ENCODE measurements at regions not wholly inside any gene's neighbourhood (a gene's known extent, or its start where the extent isn't known, plus 50 kb on each side); places are given as distances from the start of the nearest gene placed in this dataset.

DNA sequence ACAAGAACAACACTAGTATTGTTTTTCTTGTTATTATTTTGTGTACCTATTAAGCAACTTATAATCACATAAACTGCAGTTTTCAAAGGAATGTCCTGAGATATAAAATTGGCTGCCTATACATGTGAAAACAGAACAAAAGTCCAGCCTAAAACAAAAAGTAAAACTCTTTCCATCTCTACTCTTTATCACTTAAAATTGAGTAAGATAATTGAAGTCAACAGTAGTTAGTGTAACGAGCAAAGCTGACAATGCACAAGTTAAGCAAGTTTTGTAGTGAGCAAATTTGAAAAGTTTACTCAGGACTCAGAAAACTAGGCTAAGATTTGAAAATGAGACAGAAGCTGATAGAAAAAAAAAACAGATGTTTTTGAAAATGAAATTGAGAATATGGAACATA, 941.4 kb upstream of the MAN1A1 start:
- Histone ChIP-seq H3K4me1 (ENCODE audit: low read depth) (no peaks in the 10 kb centered on the region), H3K36me3 (ENCODE audit: low read depth) (no peaks in the 10 kb centered on the region), H3K4me3 (no peak overlapping the region), H3K9me3 (no peaks in the 10 kb centered on the region)
- TF ChIP-seq, protein P1, sequence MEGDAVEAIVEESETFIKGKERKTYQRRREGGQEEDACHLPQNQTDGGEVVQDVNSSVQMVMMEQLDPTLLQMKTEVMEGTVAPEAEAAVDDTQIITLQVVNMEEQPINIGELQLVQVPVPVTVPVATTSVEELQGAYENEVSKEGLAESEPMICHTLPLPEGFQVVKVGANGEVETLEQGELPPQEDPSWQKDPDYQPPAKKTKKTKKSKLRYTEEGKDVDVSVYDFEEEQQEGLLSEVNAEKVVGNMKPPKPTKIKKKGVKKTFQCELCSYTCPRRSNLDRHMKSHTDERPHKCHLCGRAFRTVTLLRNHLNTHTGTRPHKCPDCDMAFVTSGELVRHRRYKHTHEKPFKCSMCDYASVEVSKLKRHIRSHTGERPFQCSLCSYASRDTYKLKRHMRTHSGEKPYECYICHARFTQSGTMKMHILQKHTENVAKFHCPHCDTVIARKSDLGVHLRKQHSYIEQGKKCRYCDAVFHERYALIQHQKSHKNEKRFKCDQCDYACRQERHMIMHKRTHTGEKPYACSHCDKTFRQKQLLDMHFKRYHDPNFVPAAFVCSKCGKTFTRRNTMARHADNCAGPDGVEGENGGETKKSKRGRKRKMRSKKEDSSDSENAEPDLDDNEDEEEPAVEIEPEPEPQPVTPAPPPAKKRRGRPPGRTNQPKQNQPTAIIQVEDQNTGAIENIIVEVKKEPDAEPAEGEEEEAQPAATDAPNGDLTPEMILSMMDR (IDR thresholded peaks at IDR 0.05) = no peak
- DNase-seq = no peak
- intact Hi-C loops (cut with DNase I, micrococcal nuclease) = no loop called here
- no peak for ATAC-seq

GRCh38 chr6:120282005-120282404, 932.4 kb upstream of the MAN1A1 start:
- Histone ChIP-seq H3K4me3 (no peak overlapping the region), H3K36me3 (ENCODE audit: low read depth) (no peaks in the 10 kb centered on the region), H3K4me1 (ENCODE audit: low read depth) (no peaks in the 10 kb centered on the region), H3K9me3 (no peaks in the 10 kb centered on the region)
- intact Hi-C loops (cut with DNase I, micrococcal nuclease) = no loop called here
- DNase-seq (no peak), ATAC-seq (no peak)
- TF ChIP-seq, protein P1 (IDR thresholded peaks at IDR 0.05) = no peak

- Histone ChIP-seq H3K4me3 (no peak overlapping the region), H3K4me1 (ENCODE audit: low read depth) (no peaks in the 10 kb centered on the region), H3K9me3 (no peaks in the 10 kb centered on the region), H3K36me3 (ENCODE audit: low read depth) (no peaks in the 10 kb centered on the region)
- TF ChIP-seq, protein P1 (IDR thresholded peaks at IDR 0.05) = no peak
- intact Hi-C loops (cut with DNase I, micrococcal nuclease) = no loop called here
- ATAC-seq = no peak
- DNase-seq = no peak
Observed at GRCh38 chr6:120279466-120280167, 930.1 kb upstream of the MAN1A1 start.

- H3K4me3 ChIP-seq = no peak overlapping the region
- TF ChIP-seq, protein P1 (IDR thresholded peaks at IDR 0.05) = no peak
- H3K36me3 ChIP-seq (ENCODE audit: low read depth) = no peaks in the 10 kb centered on the region
- ATAC-seq = no peak
- H3K4me1 ChIP-seq (ENCODE audit: low read depth) = no peaks in the 10 kb centered on the region
- intact Hi-C loops (cut with DNase I, micrococcal nuclease) = no loop called here
- no peaks in the 10 kb centered on the region for H3K9me3 ChIP-seq
- DNase-seq = no peak
Observed at GRCh38 chr6:120278689-120279396, 929.3 kb upstream of the MAN1A1 start.

- no peak for ATAC-seq
- intact Hi-C loops (cut with DNase I, micrococcal nuclease) = no loop called here
- DNase-seq = no peak
Observed at GRCh38 chr6:120274547-120274946, 925.0 kb upstream of the MAN1A1 start.

More at GRCh38 chr6:120274547-120274946, 925.0 kb upstream of the MAN1A1 start:
- H3K4me3 ChIP-seq = no peak overlapping the region
- TF ChIP-seq, protein P1 (IDR thresholded peaks at IDR 0.05) = no peak
- no peaks in the 10 kb centered on the region for H3K9me3 ChIP-seq
- H3K4me1 ChIP-seq (ENCODE audit: low read depth) = no peaks in the 10 kb centered on the region
- no peaks in the 10 kb centered on the region for H3K36me3 ChIP-seq (ENCODE audit: low read depth)
